ENCODE measurements at regions not wholly inside any gene's neighbourhood (a gene's known extent, or its start where the extent isn't known, plus 50 kb on each side); places are given as distances from the start of the nearest gene placed in this dataset.

DNA sequence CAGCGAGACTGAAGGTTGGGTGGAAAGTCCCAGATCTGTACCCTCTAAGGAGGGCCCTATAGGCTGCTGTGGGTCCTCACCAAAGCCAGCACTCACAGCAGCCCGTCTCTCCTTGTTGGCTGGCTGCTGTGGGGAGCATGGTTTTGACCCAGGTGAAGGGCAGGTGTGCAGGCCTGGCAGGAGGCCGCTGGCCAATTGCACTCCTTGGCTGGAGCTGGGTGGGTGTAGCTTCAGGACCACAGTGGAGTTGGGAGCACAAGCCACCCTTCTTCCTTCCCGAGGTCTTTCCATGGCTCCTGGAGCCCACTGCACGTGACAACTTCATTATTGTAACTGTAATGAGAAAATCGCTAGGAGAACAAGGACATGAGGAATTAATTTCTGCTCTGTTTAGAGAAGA lies 287.7 kb upstream of the FOXQ1 start:
- Histone ChIP-seq H3K9me3 (ENCODE audit: low read depth) (no peaks in the 10 kb centered on the region), H2AFZ (no peak overlapping the region), H3K4me3 (no peak overlapping the region), H3K27ac (peak overlapping the region; percentile 68), H3K9me2 (replicated peaks; ENCODE audit: insufficient read depth) (no peaks in the 10 kb centered on the region), H4K20me1 (ENCODE audit: insufficient read depth, poor library complexity, severe bottlenecking) (no peaks in the 10 kb centered on the region), H3K27me3 (no peaks in the 10 kb centered on the region), H3K79me2 (no peaks in the 10 kb centered on the region), H3K4me2 (peak overlapping the region; percentile 21), H3K36me3 (replicated peaks; ENCODE audit: insufficient read depth, low read depth) (no peaks in the 10 kb centered on the region), H3K4me1 (ENCODE audit: insufficient read depth) (peaks cover 7% of the 10 kb centered on the region)
- WGBS (ENCODE audit: low lambda C conversion rate, missing lambda C conversion rate) = 79% methylated on average over 6 of the region's 6 CpGs
- DNase-seq (ENCODE audit: low spot score) = no peak
- no peak for TF ChIP-seq CTCF (IDR thresholded peaks at IDR 0.05; ENCODE audit: poor library complexity)
- TF ChIP-seq EZH2 (IDR thresholded peaks at IDR 0.05; ENCODE audit: borderline replicate concordance) = no peak
- TF ChIP-seq EZH2phosphoT487 (IDR thresholded peaks at IDR 0.05; ENCODE audit: low read depth, severe bottlenecking, unreplicated experiment) = no peak

DNA sequence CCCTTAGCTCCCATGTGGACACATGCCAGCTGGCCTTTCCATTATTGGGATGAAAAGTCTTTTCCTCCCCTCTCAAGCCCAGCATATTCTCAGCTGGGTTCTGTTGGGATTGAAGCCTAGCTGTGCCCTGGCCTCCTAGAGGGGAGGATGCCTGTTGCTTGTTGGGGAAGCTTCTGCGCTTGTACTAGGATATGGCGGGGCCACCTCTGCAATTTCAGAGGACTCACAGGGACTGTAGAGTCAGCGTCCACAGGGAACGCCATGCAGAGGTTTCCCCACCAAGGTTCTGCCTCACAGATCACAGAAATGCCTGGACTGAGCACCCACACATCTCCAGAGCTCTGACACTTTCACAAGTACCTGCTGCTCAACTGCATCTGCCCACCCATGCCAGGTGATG lies 288.7 kb upstream of the FOXQ1 start:
- H3K79me2 ChIP-seq = no peaks in the 10 kb centered on the region
- peaks cover 7% of the 10 kb centered on the region for H3K4me1 ChIP-seq (ENCODE audit: insufficient read depth)
- no peaks in the 10 kb centered on the region for H3K9me2 ChIP-seq (replicated peaks; ENCODE audit: insufficient read depth)
- no peak overlapping the region for H3K4me3 ChIP-seq
- no peak for TF ChIP-seq EZH2 (IDR thresholded peaks at IDR 0.05; ENCODE audit: borderline replicate concordance)
- no peak for TF ChIP-seq CTCF (IDR thresholded peaks at IDR 0.05; ENCODE audit: poor library complexity)
- TF ChIP-seq EZH2phosphoT487 (IDR thresholded peaks at IDR 0.05; ENCODE audit: low read depth, severe bottlenecking, unreplicated experiment) = no peak
- no peak overlapping the region for H2AFZ ChIP-seq
- no peaks in the 10 kb centered on the region for H4K20me1 ChIP-seq (ENCODE audit: insufficient read depth, poor library complexity, severe bottlenecking)
- H3K36me3 ChIP-seq (replicated peaks; ENCODE audit: insufficient read depth, low read depth) = no peaks in the 10 kb centered on the region
- H3K27me3 ChIP-seq = no peaks in the 10 kb centered on the region
- 91% methylated on average over 4 of the region's 4 CpGs for WGBS (ENCODE audit: low lambda C conversion rate, missing lambda C conversion rate)
- no peak overlapping the region for H3K27ac ChIP-seq
- no peak for DNase-seq (ENCODE audit: low spot score)
- no peaks in the 10 kb centered on the region for H3K9me3 ChIP-seq (ENCODE audit: low read depth)
- no peak overlapping the region for H3K4me2 ChIP-seq

DNA sequence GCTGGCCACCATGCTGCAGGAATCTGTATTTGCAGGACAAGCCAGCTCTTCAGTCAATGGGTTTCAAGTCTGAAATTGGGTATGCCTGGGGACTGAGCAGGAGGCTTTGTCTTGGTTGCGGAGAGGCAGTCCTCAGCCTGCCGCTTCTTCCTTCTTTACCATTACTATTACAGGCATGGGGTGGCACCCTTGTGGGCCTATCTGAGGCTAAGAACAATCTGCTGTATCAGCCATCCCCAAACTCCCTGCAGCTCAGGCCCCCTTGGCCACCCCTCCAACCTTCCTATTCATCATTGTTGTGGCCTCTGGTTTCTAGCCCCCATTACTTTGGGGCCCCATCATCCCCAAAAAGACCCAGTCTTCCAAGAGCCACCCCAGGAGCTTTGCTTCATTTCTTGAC lies 289.2 kb upstream of the FOXQ1 start:
- 100% methylated on average over 2 of the region's 2 CpGs for WGBS (ENCODE audit: low lambda C conversion rate, missing lambda C conversion rate)
- no peak overlapping the region for H3K27ac ChIP-seq
- no peak overlapping the region for H2AFZ ChIP-seq

More for the DNA sequence above, 289.2 kb upstream of the FOXQ1 start:
- TF ChIP-seq EZH2 (IDR thresholded peaks at IDR 0.05; ENCODE audit: borderline replicate concordance) (no peak), CTCF (IDR thresholded peaks at IDR 0.05; ENCODE audit: poor library complexity) (no peak), EZH2phosphoT487 (IDR thresholded peaks at IDR 0.05; ENCODE audit: low read depth, severe bottlenecking, unreplicated experiment) (no peak)
- Histone ChIP-seq H3K36me3 (replicated peaks; ENCODE audit: insufficient read depth, low read depth) (no peaks in the 10 kb centered on the region), H3K27me3 (no peaks in the 10 kb centered on the region), H4K20me1 (ENCODE audit: insufficient read depth, poor library complexity, severe bottlenecking) (no peaks in the 10 kb centered on the region), H3K9me2 (replicated peaks; ENCODE audit: insufficient read depth) (no peaks in the 10 kb centered on the region), H3K4me2 (no peak overlapping the region), H3K9me3 (ENCODE audit: low read depth) (no peaks in the 10 kb centered on the region), H3K79me2 (no peaks in the 10 kb centered on the region), H3K4me3 (no peak overlapping the region), H3K4me1 (ENCODE audit: insufficient read depth) (peaks cover 7% of the 10 kb centered on the region)
- DNase-seq (ENCODE audit: low spot score) = no peak

All from hepatocyte (in vitro differentiated cells).